Parathyroid adenoma (tissue), 2 donors: ENCODE measurements at regions not wholly inside any gene's neighbourhood (a gene's known extent, or its start where the extent isn't known, plus 50 kb on each side); places are given as distances from the start of the nearest gene placed in this dataset.
"Not testable (repeated sequence)": the region's sequence is repeated elsewhere in the genome, so short reads cannot be mapped to it uniquely, and the experiment has no call there.

Experiments used
- H2AFZ ChIP-seq: fragments of 300-600 bp; sonication (generic); one replicate; pipeline ENCODE4 v1.7.0; 2017; ENCODE audit warnings: antibody characterized with exemption, mild to moderate bottlenecking
- H3K27ac ChIP-seq: fragments of 300-600 bp; sonication (generic); one replicate; pipeline ENCODE4 v1.7.0; 2017
- H3K27me3 ChIP-seq: fragments of 300-600 bp; sonication (generic); one replicate; pipeline ENCODE4 v1.7.0; 2017; ENCODE audit warnings: low read length; ENCODE audit not compliant: control insufficient read depth, insufficient read depth
- H3K36me3 ChIP-seq: fragments of 300-600 bp; sonication (generic); one replicate; pipeline ENCODE4 v1.7.0; 2017; ENCODE audit warnings: low read length; ENCODE audit not compliant: control insufficient read depth, insufficient read depth
- H3K4me1 ChIP-seq: fragments of 300-600 bp; sonication (generic); one replicate; pipeline ENCODE4 v1.7.0; 2017; ENCODE audit warnings: control low read depth
- H3K4me2 ChIP-seq: fragments of 300-600 bp; sonication (generic); one replicate; pipeline ENCODE4 v1.7.0; 2017; ENCODE audit warnings: low read length
- H3K4me3 ChIP-seq: fragments of 300-600 bp; sonication (generic); one replicate; pipeline ENCODE4 v1.7.0; 2017; ENCODE audit warnings: low read depth, low read length
- H3K79me2 ChIP-seq: fragments of 300-600 bp; sonication (generic); one replicate; pipeline ENCODE4 v1.7.0; 2017; ENCODE audit warnings: control low read depth
- H3K9ac ChIP-seq: fragments of 300-600 bp; sonication (generic); one replicate; pipeline ENCODE4 v1.7.0; 2017; ENCODE audit warnings: mild to moderate bottlenecking
- H3K9me3 ChIP-seq: fragments of 300-600 bp; sonication (generic); one replicate; pipeline ENCODE4 v1.7.0; 2017; ENCODE audit warnings: low read length; ENCODE audit not compliant: control insufficient read depth
- TF ChIP-seq, protein P1 (sequence below): fragments of 300-600 bp; sonication (generic); IDR thresholded peaks from one replicate; pipeline ENCODE4 v1.7.0; 2017; ENCODE audit warnings: antibody characterized with exemption, mild to moderate bottlenecking
- donor health status: primary hyperparathyroidism.

DNA sequence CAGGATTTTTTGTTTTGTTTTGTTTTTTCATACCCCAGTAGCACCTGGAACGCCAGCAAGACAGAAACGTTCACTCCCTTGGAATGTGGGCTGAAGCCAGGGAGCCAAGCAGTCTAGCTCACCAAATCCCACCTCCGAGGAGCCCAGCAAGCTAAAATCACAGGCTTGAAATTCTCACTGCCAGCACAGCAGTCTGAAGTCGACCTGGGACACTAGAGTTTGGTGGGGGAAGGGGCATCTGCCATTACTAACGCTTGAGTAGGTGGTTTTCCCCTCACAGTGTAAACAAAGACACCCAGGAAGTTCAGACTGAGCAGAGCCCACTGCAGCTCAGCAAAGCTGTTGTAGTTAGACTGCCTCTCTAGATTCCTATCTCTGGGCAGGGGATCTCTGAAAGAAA, 99.6 kb upstream of the FGF16 start:
- no peaks in the 10 kb centered on the region for H3K79me2 ChIP-seq
- TF ChIP-seq, protein P1, sequence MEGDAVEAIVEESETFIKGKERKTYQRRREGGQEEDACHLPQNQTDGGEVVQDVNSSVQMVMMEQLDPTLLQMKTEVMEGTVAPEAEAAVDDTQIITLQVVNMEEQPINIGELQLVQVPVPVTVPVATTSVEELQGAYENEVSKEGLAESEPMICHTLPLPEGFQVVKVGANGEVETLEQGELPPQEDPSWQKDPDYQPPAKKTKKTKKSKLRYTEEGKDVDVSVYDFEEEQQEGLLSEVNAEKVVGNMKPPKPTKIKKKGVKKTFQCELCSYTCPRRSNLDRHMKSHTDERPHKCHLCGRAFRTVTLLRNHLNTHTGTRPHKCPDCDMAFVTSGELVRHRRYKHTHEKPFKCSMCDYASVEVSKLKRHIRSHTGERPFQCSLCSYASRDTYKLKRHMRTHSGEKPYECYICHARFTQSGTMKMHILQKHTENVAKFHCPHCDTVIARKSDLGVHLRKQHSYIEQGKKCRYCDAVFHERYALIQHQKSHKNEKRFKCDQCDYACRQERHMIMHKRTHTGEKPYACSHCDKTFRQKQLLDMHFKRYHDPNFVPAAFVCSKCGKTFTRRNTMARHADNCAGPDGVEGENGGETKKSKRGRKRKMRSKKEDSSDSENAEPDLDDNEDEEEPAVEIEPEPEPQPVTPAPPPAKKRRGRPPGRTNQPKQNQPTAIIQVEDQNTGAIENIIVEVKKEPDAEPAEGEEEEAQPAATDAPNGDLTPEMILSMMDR = no peak

DNA sequence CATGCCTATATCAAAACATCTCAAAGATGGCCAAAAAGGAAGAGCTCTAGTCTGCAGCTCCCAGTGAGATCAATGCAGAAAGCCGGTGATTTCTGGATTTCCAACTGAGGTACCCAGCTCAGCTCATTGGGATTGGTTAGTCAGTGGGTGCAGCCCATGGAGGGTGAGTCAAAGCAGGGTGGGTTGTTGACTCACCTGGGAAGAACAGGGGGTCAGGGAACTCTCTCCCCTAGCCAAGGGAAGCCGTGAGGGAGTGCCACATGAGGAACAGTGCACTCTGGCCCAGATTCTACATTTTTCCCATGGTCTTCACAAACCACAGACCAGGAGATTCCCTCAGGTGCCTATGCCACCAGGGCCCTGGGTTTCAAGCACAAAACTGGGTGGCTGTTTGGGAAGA, 57.3 kb upstream of the FGF16 start:
- H3K4me2 ChIP-seq = no peak overlapping the region
- TF ChIP-seq, protein P1 = no peak
- H3K79me2 ChIP-seq = no peaks in the 10 kb centered on the region
- no peak overlapping the region for H3K27ac ChIP-seq
- no peak overlapping the region for H3K4me3 ChIP-seq
- H3K4me1 ChIP-seq = no peaks in the 10 kb centered on the region
- H3K9ac ChIP-seq = no peak overlapping the region
- H2AFZ ChIP-seq = no peak overlapping the region
- H3K27me3 ChIP-seq = no peaks in the 10 kb centered on the region
- no peaks in the 10 kb centered on the region for H3K9me3 ChIP-seq
- no peaks in the 10 kb centered on the region for H3K36me3 ChIP-seq

More for the DNA sequence above, 99.6 kb upstream of the FGF16 start:
- no peaks in the 10 kb centered on the region for H3K4me1 ChIP-seq
- no peak overlapping the region for H3K9ac ChIP-seq
- H3K27me3 ChIP-seq = no peaks in the 10 kb centered on the region
- no peaks in the 10 kb centered on the region for H3K36me3 ChIP-seq
- H3K4me2 ChIP-seq = no peak overlapping the region
- no peak overlapping the region for H3K4me3 ChIP-seq
- no peak overlapping the region for H2AFZ ChIP-seq
- H3K27ac ChIP-seq = no peak overlapping the region
- H3K9me3 ChIP-seq = no peaks in the 10 kb centered on the region

DNA sequence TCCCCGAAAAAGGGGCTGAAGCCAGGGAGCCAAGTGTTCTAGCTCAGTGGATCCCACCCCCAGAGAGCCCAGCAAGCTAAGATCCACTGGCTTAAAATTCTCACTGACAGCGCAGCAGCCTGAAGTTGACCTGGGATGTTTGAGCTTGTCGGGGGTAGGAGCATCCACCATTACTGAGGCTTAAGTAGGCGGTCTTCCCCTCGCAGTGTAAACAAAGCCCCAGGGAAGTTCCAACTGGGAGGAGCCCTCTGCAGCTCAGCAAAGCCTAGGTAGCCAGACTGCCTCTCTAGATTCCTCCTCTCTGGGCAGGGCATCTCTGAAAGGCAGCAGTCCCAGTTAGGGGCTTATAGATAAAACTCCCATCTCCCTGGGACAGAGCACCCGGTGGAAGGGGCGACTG, 56.8 kb upstream of the FGF16 start:
- not testable (repeated sequence) for H3K4me1 ChIP-seq, H3K9ac ChIP-seq, H3K4me2 ChIP-seq

DNA sequence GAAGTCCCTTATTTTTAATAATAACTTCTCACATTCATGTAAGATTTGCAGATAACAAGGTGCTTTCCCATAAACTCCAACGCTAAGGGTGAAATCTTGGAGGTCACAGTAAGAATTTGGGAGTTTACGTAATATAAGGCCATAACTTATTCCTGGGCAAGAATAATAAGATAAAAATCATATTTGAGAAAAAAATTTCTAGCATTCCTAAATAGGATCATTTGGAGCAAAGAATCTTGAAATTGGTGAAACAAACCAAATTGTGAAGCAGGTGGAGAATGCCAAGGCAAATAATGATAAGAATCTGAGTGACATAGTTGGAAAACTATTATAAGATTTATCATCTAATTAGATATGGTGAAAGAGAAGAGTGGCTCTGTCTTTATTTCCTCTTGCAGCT, 50.4 kb upstream of the FGF16 start:
- no peak overlapping the region for H3K27ac ChIP-seq
- H3K4me2 ChIP-seq = no peak overlapping the region
- H3K79me2 ChIP-seq = no peaks in the 10 kb centered on the region
- H3K27me3 ChIP-seq = no peaks in the 10 kb centered on the region
- TF ChIP-seq, protein P1 = no peak
- H2AFZ ChIP-seq = no peak overlapping the region
- no peaks in the 10 kb centered on the region for H3K9me3 ChIP-seq
- no peaks in the 10 kb centered on the region for H3K4me1 ChIP-seq
- no peaks in the 10 kb centered on the region for H3K36me3 ChIP-seq
- H3K4me3 ChIP-seq = no peak overlapping the region
- H3K9ac ChIP-seq = no peak overlapping the region

More for the DNA sequence above, 56.8 kb upstream of the FGF16 start:
- H3K27ac ChIP-seq, H3K4me3 ChIP-seq, H2AFZ ChIP-seq, H3K36me3 ChIP-seq, H3K79me2 ChIP-seq, H3K27me3 ChIP-seq, H3K9me3 ChIP-seq: not testable (repeated sequence)
